H9 (cell line): ENCODE measurements at regions not wholly inside any gene's neighbourhood (a gene's known extent, or its start where the extent isn't known, plus 50 kb on each side); places are given as distances from the start of the nearest gene placed in this dataset.

Source experiments
- DNase-seq: peaks from one replicate; pipeline ENCODE4 v3.0.0-alpha.2; 2017
- H2AFZ ChIP-seq: one replicate; pipeline ENCODE4 v1.6.1; 2013; ENCODE audit warnings: mild to moderate bottlenecking, low read length, control low read depth, moderate library complexity
- H2AK5ac ChIP-seq: 2 replicates; pipeline ENCODE4 v1.6.1; 2013; ENCODE audit warnings: low read length, control low read depth, mixed read lengths; ENCODE audit not compliant: insufficient read length
- H2BK120ac ChIP-seq: one replicate; pipeline ENCODE4 v1.6.1; 2013; ENCODE audit warnings: low read depth, mild to moderate bottlenecking, low read length, control low read depth, inconsistent platforms; ENCODE audit not compliant: poor library complexity, severe bottlenecking
- H2BK12ac ChIP-seq: 2 replicates; pipeline ENCODE4 v1.6.1; 2013; ENCODE audit warnings: low read length, control low read depth, mixed read lengths, low read depth; ENCODE audit not compliant: insufficient read length
- H2BK15ac ChIP-seq: 2 replicates; pipeline ENCODE4 v1.6.1; 2013; ENCODE audit warnings: low read depth, low read length, control low read depth
- H2BK20ac ChIP-seq: one replicate; pipeline ENCODE4 v1.6.1; 2013; ENCODE audit warnings: low read depth, mild to moderate bottlenecking, low read length, control low read depth, inconsistent platforms; ENCODE audit not compliant: poor library complexity, severe bottlenecking
- H2BK5ac ChIP-seq: 2 replicates; pipeline ENCODE4 v1.6.1; 2013; ENCODE audit warnings: low read length, control low read depth, mixed read lengths; ENCODE audit not compliant: insufficient read length
- H3K14ac ChIP-seq: 2 replicates; pipeline ENCODE4 v1.6.1; 2013; ENCODE audit warnings: low read length, control low read depth; ENCODE audit not compliant: insufficient read depth
- H3K18ac ChIP-seq: 2 replicates; pipeline ENCODE4 v1.6.1; 2013; ENCODE audit warnings: low read depth, mild to moderate bottlenecking, mixed read lengths, low read length, control low read depth; ENCODE audit not compliant: insufficient read length
- H3K23ac ChIP-seq: 2 replicates; pipeline ENCODE4 v1.6.1; 2013; ENCODE audit warnings: low read length, control low read depth, mixed read lengths, low read depth; ENCODE audit not compliant: insufficient read length
- H3K23me2 ChIP-seq: 2 replicates; pipeline ENCODE4 v1.6.1; 2013; ENCODE audit warnings: low read depth, mild to moderate bottlenecking, mixed read lengths, low read length, control low read depth; ENCODE audit not compliant: insufficient read length, poor library complexity, severe bottlenecking
- H3K27ac ChIP-seq: 2 replicates; pipeline ENCODE4 v1.5.1; 2013; ENCODE audit warnings: low read length, control low read depth, mixed read lengths, low read depth; ENCODE audit not compliant: insufficient read length
- H3K27me3 ChIP-seq: 2 replicates; pipeline ENCODE4 v1.6.1; 2013; ENCODE audit warnings: low read length, control low read depth, inconsistent platforms; ENCODE audit not compliant: insufficient read depth
- H3K4ac ChIP-seq: 2 replicates; pipeline ENCODE4 v1.6.1; 2013; ENCODE audit warnings: low read depth, mild to moderate bottlenecking, control low read depth, inconsistent platforms, low read length, moderate library complexity
- H3K4me1 ChIP-seq: 2 replicates; pipeline ENCODE4 v1.6.1; 2013; ENCODE audit warnings: low read length, control low read depth, inconsistent platforms; ENCODE audit not compliant: insufficient read depth
- H3K4me2 ChIP-seq: 2 replicates; pipeline ENCODE4 v1.6.1; 2013; ENCODE audit warnings: low read length, control low read depth, mixed read lengths; ENCODE audit not compliant: insufficient read length, insufficient read depth
- H3K56ac ChIP-seq: 2 replicates; pipeline ENCODE4 v1.6.1; 2013; ENCODE audit warnings: low read depth, mild to moderate bottlenecking, mixed read lengths, low read length, control low read depth; ENCODE audit not compliant: insufficient read length
- H3K79me1 ChIP-seq: 2 replicates; pipeline ENCODE4 v1.6.1; 2013; ENCODE audit warnings: low read depth, mild to moderate bottlenecking, moderate library complexity, low read length, control low read depth, inconsistent platforms; ENCODE audit not compliant: insufficient read depth, poor library complexity, severe bottlenecking
- H3K79me2 ChIP-seq: 2 replicates; pipeline ENCODE4 v1.6.1; 2013; ENCODE audit warnings: low read length, control low read depth, inconsistent platforms; ENCODE audit not compliant: insufficient read depth
- H3K9ac ChIP-seq: 2 replicates; pipeline ENCODE4 v1.6.1; 2013; ENCODE audit warnings: low read length, control low read depth, mixed read lengths; ENCODE audit not compliant: insufficient read length; ENCODE audit errors: extremely low read depth
- H3K9me3 ChIP-seq: one replicate; pipeline ENCODE4 v1.6.1; 2013; ENCODE audit warnings: low read depth, low read length, inconsistent platforms; ENCODE audit not compliant: control insufficient read depth
- H3T11ph ChIP-seq: one replicate; pipeline ENCODE4 v1.6.1; 2013; ENCODE audit warnings: mild to moderate bottlenecking, low read length, control low read depth, inconsistent platforms
- H4K20me1 ChIP-seq: one replicate; pipeline ENCODE4 v1.6.1; 2013; ENCODE audit not compliant: control insufficient read depth, insufficient read length, insufficient read depth
- H4K5ac ChIP-seq: 2 replicates; pipeline ENCODE4 v1.6.1; 2013; ENCODE audit warnings: low read depth, mild to moderate bottlenecking, mixed read lengths, low read length, control low read depth; ENCODE audit not compliant: insufficient read length
- H4K8ac ChIP-seq: replicated peaks from 2 replicates; pipeline ENCODE4 v1.6.1; 2013; ENCODE audit warnings: low read length, control low read depth, mixed read lengths, low read depth; ENCODE audit not compliant: insufficient read length
- H4K91ac ChIP-seq: 2 replicates; pipeline ENCODE4 v1.6.1; 2013; ENCODE audit warnings: low read depth, mild to moderate bottlenecking, moderate library complexity, mixed read lengths, low read length, control low read depth; ENCODE audit not compliant: insufficient read length
- H3K27ac Mint-ChIP-seq, 3 experiments: 2 replicates in 2 of 3; 3 replicates in 1 of 3; pipeline ENCODE4 v1.8.0; 2020 to 2021; ENCODE audit warnings: mixed read lengths in 3 of 3, mild to moderate bottlenecking in 1 of 3, moderate library complexity in 1 of 3
- H3K27me3 Mint-ChIP-seq: 2 replicates; pipeline ENCODE4 v1.8.0; 2021; ENCODE audit warnings: low read depth, mild to moderate bottlenecking, moderate library complexity, mixed read lengths
- H3K36me3 Mint-ChIP-seq, 3 experiments: 2 replicates in 2 of 3; 3 replicates in 1 of 3; pipeline ENCODE4 v1.8.0; 2020 to 2021; ENCODE audit warnings: low read depth in 3 of 3, mixed read lengths in 3 of 3; ENCODE audit not compliant: insufficient read depth in 1 of 3
- H3K4me1 Mint-ChIP-seq, 2 experiments: 2 replicates each; pipeline ENCODE4 v1.8.0; 2020; ENCODE audit warnings: mixed read lengths in 2 of 2
- H3K4me3 Mint-ChIP-seq, 2 experiments: 2 replicates in 1 of 2; 3 replicates in 1 of 2; pipeline ENCODE4 v1.8.0; 2020 to 2021; ENCODE audit warnings: mild to moderate bottlenecking in 2 of 2, mixed read lengths in 2 of 2, moderate library complexity in 1 of 2
- H3K9me3 Mint-ChIP-seq, 2 experiments: 2 replicates in 1 of 2; 3 replicates in 1 of 2; pipeline ENCODE4 v1.8.0; 2020; ENCODE audit warnings: mild to moderate bottlenecking in 2 of 2, mixed read lengths in 2 of 2, moderate library complexity in 1 of 2
- WGBS: extraction: QIAGEN DNeasy Blood & Tissue Kit; methylation state at CpG from one replicate; pipeline ENCODE4 v1.1.7; 2013; ENCODE audit warnings: missing lambda C conversion rate, low lambda C conversion rate, mixed read lengths; ENCODE audit not compliant: insufficient read length; ENCODE audit errors: extremely low coverage; 5-methylcytosine and 5-hydroxymethylcytosine counted together
- TF ChIP-seq, protein P1 (sequence below): fragments of 200-600 bp; sonication (generic); conservative IDR thresholded peaks from 3 replicates; pipeline ENCODE4 v1.8.0; 2021; ENCODE audit warnings: antibody characterized with exemption, mild to moderate bottlenecking

DNA sequence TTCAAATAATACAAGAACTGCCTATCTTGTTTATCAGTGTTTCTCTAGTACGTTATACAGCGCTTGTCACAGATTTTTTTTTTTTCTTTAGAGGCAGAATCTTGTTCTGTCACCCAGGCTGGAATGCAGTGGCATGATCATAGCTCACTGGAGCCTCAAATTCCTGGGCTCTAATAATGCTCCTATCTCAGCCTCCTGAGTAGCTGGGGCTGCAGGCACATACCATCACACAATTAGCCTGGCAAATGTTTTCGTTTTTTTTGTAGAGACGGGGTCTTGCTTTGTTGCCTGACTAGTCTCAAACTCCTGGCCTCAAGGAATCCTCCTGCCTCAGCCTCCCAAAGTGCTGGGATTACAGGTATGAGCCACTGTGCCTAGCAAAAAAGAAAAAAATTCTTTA, 66.0 kb upstream of the FREM2 start:
- H3K27ac Mint-ChIP-seq, result no peak overlapping the region

More for the DNA sequence above, 66.0 kb upstream of the FREM2 start:
- Histone ChIP-seq H3K14ac (no peak overlapping the region), H3K4ac (no peak overlapping the region), H4K5ac (no peak overlapping the region), H4K91ac (no peak overlapping the region), H2AFZ (no peak overlapping the region), H3K18ac (no peak overlapping the region), H4K8ac (no peak overlapping the region), H2BK120ac (no peak overlapping the region), H3K27ac (no peak overlapping the region), H2BK15ac (no peak overlapping the region), H3K4me2 (no peak overlapping the region), H3K4me1 (no peaks in the 10 kb centered on the region; the same call in 1 of the 2 replicates), H3K79me1 (no peaks in the 10 kb centered on the region), H3K9ac (no peak overlapping the region), H2BK5ac (no peak overlapping the region), H2BK12ac (no peak overlapping the region), H3T11ph (no peak overlapping the region), H3K27me3 (no peaks in the 10 kb centered on the region), H3K79me2 (no peaks in the 10 kb centered on the region), H2BK20ac (no peak overlapping the region), H3K56ac (no peak overlapping the region), H3K23ac (no peak overlapping the region), H2AK5ac (no peak overlapping the region), H3K23me2 (no peaks in the 10 kb centered on the region), H4K20me1 (no peaks in the 10 kb centered on the region), H3K9me3 (no peaks in the 10 kb centered on the region)
- no peak overlapping the region for H3K4me3 Mint-ChIP-seq
- no peaks in the 10 kb centered on the region for H3K36me3 Mint-ChIP-seq
- DNase-seq, result no peak
- TF ChIP-seq, protein P1, sequence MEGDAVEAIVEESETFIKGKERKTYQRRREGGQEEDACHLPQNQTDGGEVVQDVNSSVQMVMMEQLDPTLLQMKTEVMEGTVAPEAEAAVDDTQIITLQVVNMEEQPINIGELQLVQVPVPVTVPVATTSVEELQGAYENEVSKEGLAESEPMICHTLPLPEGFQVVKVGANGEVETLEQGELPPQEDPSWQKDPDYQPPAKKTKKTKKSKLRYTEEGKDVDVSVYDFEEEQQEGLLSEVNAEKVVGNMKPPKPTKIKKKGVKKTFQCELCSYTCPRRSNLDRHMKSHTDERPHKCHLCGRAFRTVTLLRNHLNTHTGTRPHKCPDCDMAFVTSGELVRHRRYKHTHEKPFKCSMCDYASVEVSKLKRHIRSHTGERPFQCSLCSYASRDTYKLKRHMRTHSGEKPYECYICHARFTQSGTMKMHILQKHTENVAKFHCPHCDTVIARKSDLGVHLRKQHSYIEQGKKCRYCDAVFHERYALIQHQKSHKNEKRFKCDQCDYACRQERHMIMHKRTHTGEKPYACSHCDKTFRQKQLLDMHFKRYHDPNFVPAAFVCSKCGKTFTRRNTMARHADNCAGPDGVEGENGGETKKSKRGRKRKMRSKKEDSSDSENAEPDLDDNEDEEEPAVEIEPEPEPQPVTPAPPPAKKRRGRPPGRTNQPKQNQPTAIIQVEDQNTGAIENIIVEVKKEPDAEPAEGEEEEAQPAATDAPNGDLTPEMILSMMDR, result no peak
- peaks cover 16 to 20% of the 10 kb centered on the region in 2 experiments for H3K4me1 Mint-ChIP-seq
- no peaks in the 10 kb centered on the region for H3K27me3 Mint-ChIP-seq
- no CpG with 5 or more reads among the region's 4 CpGs for WGBS
- no peaks in the 10 kb centered on the region for H3K9me3 Mint-ChIP-seq
